CD4-positive, alpha-beta T cell treated with Interleukin-15 for 1 hour (primary cell): ENCODE measurements at regions not wholly inside any gene's neighbourhood (a gene's known extent, or its start where the extent isn't known, plus 50 kb on each side); places are given as distances from the start of the nearest gene placed in this dataset.
"Not testable (repeated sequence)": the region's sequence is repeated elsewhere in the genome, so short reads cannot be mapped to it uniquely, and the experiment has no call there.

Experiments
- DNase-seq: peaks from one replicate; pipeline ENCODE4 v3.0.0-alpha.2; 2020

DNA sequence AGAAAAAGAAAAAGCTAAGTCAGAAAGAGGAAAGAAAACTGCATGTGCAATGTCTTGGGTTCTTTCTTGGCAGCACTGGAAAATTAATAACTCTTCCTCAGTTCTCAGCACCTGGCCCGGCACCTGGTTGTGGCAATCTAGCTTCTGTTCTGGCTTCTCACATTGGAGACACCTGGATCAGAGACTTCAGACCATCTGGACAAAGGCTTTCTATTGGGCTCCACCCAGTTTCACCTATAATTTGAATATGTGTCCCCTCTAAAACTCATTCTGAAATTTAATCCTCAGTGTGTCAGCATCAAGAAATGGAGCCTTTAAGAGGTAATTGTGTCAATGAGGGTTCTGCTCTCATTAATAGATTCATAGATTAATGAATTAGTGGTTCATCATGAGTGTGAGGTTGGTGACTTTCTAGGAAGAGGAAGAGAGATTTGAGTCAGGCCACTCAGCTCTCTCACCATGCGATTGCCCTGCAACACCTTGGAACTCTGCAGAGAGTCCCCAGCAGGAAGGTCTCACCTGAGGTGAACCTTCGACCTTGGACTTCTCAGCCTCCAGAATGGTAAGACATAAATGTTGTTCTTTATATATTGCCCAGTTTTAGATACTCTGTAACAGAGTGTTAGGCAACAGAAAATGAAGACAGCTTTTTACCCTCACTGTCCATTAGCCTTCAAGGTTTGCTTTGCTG is 679.9 kb downstream of the NTRK3 start:
- DNase-seq: no peak

DNA sequence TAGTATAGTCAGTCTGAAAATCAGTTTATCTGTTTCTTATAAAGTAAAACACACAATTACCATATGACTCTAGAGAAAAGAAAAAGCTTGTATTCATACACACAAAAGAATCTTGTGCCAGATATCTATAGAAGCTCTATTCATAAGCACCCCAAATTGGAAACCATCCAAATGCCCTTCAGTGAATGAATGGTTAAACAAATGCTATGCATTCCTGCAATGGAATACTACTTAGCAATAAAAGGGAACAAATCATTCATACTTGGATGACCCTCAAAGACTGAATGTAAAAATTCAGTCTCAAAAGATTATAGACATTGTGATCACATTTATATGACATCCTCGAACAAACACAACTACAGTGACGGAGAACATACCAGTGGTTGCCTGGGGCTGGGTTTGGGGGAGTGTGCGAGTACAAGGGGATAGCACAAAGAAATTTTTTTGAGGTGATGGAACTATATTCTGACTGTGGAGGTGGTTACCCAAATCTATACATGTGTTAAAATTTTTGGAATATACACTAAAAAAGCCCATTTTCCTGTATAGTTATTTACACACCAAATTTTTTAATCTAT is 680.6 kb downstream of the NTRK3 start:
- no peak for DNase-seq

DNA sequence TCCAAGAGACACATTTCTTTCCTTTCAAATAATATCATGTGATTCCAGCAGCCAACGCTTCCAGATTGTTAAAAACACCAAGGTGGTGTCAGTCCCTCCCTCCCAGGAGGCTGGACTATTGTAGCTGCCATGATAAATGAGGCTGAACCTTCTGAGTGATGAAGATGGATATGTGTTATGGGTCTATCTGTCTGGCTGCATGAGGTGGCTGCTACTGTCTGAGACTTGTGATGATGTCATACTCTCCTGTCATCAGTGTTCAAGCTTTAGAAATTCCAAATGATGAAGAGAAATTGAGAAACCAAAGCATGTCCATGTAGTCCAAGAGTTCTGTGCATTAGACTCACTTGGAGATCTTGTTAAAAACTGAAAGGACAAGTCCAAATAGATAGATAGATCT is 683.0 kb downstream of the NTRK3 start:
- DNase-seq: no peak

DNA sequence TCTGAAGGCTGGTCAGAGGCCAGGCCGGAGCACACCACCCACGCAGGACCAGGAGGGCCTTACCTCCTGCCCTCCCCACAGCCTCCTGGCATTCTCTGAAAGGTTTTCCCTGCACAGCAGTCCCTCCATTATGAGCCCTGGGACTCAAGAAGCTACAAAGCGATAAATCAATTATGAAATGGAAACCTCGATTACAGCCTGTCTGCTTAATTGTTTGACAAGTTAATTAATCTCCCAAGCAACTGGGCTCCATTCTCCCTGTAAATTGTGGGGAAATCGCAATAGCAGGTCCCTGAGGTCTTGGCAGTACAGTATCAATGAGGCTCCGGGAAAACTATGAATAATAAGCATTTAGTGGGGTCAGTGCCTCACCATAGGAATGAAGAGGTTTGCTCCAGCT is 683.5 kb downstream of the NTRK3 start:
- no peak for DNase-seq

DNA sequence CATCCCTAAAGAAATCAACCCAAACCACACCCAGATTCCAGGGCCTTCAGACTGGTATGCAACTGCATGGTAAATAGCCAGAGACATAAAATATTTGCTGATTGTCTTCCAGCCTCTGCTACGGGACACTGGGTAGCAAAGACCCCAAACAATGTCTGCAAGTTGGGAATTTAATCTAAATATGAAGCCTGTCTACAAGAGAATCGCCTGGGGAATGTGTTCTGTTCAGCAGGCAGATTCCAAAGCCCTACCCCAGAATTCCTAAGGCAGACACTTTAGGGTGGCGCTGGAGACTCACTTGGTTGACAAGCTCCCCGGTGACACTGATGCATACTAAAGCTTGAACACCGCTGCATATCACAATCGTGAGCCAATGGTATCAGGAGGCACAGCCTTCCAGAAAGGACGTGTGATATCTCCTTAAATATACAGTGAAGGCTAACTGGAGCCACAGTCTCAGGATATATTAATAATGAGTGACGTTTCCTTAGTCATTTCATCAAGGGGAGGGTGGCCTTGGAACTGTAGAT is 684.1 kb downstream of the NTRK3 start:
- no peak for DNase-seq

DNA sequence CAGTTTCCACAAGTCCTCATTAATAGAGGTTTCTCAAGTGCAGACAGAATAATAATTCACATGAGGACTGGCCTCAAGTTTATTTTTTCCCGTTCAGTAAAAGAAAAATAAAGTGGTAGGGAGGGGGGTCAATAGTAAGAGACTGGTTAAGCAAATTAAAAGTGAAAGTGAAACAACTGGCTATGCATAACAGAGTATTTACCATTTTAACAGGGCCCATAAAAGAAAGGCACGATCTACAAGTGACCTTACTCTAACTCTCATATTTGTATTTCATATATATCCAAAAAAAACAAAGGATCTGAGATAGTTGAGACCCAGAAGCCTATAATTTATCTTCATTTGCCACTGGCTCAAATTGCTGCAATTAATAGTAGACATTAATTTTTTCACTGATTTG is 686.3 kb downstream of the NTRK3 start:
- no peak for DNase-seq

DNA sequence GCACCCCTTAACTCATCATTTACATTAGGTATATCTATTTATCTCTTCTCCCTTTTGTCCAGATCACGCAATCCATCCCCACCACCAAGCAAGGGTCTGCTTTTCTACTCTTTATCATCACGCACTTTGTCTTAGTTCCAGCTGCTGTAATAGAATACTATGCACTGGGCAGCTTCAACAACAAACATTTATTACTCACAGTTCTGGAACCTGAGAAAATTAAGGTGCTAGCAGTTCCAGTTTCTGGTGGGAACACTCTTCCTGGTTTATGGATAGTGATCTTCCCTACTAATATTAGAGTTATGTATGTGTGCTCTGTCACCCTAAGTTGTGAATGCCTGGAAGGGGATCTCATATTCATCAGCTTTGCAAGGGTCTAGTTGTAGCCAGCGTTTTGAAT is 687.0 kb downstream of the NTRK3 start:
- DNase-seq: no peak

DNA sequence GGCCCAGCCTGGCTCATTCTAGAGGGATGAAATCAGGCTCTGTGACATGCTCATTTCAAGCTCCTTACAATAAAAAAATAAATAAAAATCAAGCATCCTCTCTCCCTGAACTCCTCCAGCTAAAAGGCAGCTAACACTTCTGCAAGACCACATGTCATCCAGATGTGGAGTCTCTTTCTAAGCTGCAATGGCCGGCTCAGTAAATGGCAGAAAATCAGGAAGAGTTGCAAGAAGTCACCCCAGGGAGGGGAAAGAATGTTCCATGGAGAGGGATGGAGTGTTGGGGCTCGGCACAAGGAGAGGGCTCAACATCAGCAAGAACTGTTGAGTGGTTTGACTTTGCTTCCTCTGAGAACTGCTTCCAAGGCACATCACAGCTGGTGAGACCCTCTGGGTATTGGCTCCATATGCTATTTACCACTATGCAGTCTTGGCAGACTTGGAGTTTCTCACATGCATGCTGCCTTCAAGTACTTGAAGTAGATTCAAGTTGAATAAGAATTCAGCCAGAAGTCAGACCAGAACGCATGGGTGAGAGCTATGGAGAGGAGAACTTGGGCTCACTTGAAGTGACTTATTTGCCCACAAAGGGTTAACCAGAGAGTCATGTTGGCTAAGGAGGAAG is 689.0 kb downstream of the NTRK3 start:
- no peak for DNase-seq

DNA sequence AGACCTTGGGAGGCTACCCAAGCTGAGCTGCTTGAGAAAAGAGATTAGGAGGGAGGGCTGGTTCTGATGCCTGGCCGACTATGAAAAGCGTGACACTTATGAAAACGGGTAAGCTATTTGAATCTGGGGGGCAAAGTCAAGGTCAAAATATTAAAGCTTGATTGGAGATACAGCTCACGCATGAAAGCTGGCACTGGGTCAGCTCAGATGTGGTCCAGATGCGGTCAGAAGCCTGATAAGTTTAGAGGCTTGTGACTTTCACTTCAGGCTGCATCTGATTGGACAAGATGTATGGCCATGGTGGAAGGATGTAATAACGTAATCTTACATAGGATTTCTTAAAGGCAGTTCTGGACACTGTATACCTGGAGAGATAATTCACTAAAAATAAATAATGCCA is 690.3 kb downstream of the NTRK3 start:
- no peak for DNase-seq

DNA sequence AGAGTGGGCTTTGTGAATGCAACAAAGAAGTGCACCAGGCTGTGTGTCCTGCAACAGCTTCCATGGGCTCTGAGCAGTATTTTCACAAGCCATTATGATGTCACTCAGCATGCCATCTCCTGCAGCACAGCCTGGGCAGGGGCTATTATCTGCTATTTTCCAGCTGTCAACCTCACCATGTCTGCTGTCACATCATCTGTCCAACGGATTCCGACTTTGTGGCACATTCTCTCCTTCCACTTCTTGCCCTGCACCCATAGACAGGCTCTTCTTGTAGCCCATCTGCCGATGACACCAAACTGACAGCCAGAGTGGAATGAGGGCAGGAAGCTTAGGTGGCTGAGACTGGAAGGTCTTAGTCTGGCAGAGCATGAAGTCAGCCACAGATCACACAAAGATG is 691.9 kb downstream of the NTRK3 start:
- DNase-seq: no peak

DNA sequence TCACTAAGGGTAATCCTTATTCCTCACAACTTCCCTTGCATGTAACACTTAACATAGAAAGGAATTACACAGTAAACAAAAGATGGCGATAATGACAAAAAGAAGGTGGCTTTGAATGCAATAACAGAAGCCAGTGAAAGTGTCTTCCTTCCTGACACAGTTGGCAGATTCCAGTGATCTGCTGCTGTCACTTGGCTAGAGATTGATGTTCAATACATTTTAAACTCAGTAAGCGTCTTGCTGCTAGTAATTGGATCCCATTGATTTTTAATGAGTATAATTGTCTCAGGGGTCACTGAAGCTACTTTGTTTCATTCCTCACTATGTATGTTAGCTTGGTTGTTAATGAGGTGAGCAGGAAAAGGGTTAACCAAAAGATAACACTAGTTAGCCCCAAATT is 692.7 kb downstream of the NTRK3 start:
- no peak for DNase-seq

DNA sequence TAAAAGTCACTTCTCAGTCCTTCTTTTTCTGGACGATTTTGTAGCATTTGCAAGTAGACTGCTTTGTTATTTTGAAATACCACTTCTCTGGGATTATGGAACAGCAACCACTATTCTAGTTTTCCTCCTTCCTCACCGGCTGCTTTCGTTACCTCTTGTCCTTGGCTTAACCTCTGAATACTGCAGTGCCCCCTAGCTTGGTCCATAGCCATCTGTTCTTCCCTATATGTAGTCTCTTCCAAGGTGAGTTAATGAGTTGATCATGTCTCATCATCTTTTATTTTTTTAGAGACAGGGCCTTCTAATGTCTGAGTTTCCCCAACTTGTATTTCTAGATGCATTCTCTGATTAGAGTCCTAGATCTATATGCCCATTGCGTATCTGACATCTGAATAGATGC is 694.3 kb downstream of the NTRK3 start:
- DNase-seq: no peak

DNA sequence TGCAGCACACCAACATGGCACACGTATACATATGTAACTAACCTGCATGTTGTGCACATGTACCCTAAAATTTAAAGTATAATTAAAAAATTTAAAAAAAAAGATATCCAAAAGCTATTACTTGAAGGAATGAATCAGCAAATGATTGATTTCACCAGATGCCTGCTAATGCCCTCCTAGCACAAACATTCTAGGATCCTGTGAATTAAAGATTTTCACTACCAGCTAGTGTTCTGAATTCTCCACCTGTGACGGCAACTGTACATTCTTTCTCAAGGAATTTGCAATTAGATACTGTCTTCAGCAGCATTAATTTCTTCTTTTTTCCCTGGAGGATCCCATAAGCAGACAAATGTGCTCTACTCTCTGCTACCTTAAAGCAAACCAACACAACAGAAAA is 694.9 kb downstream of the NTRK3 start:
- DNase-seq: no peak

DNA sequence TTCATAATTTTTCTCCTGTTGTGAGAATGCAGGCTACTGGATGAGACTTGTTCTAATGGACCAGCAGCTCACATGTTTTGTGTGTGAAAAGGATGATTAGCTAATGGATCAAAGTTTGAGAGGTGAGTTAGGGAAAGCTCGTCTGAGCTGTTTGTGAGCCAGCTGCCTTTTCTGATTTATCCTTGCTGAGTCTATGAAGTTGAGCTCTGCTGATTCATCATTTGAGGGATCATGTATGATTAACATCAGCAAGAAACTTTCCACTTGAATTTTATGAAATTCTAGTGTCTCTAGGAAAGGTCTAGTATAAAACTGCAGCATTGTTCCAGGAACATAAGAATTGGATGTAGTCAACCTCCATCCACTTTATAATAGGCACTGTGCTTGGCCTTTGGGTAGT is 698.7 kb downstream of the NTRK3 start:
- DNase-seq: no peak

DNA sequence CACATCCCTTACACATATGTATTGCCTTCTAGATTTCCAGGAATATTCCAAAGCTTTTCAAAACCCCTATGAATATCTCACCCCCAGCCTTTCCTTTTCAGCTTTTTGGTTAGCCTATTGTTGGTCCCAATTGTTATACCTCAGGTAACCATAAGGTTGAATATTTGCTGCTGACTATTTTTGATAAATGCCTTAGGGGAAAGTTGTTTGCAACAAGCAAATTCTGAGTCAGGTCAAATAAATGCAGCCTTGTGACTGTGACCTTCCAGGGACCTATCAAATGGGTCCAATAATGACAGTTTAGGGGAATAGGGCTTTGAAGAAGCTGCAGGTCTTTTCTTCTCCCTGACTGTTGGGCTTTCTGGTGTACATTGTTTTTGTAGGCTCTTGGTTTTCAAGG is 699.7 kb downstream of the NTRK3 start:
- DNase-seq: no peak

DNA sequence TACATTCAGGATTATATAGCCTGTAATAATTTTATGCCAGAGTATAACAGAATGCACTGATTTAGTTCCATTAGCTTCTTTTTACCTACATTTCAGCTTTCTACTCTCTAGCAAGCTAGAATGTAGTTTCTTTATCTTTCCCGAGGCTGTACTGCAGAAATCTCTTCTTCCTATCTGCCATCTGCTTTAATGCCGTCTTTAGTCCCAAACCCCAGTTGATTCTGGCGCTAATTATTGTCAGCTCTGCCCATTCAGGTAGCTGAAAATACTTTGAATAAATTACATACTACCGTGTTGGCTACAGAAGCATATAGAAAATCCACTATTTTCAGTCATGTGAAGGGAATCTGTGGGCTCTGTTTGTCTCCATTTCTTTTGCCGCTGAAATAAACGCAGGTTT is 706.7 kb downstream of the NTRK3 start:
- no peak for DNase-seq

DNA sequence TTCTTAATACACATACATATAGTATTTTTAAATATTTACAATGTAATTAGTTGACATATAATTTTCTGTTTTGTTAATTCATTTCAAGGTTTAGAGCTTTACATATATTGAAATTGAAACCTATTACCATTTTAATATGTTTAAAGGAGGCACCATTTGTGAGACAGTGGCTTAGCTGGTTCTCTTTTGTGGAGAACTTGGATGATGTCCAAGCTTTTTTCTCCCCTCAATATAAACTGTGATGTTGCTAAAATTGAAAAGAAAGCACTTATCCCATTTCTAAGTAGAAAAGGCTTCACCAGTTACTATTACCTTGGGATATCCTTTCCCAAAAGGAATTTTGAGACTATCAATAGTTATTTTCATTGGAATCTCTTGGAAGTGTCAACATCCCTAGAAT is 707.2 kb downstream of the NTRK3 start:
- DNase-seq: no peak

DNA sequence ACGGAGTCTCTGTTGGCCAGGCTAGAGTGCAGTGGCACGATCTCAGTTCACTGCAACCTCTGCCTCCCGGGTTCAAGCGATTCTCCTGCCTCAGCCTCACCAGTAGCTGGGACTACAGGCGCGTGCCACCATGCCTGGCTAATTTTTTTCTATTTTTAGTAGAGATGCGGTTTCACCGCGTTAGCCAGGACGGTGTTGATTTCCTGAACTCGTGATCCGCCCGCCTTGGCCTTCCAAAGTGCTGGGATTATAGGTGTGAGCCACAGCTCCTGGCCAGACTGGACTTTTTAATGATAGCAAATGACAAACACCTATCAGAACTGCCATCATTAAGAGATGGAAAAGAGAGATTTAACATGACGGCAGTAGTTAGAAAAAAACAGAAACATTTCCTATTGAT is 707.9 kb downstream of the NTRK3 start:
- DNase-seq: not testable (repeated sequence)

DNA sequence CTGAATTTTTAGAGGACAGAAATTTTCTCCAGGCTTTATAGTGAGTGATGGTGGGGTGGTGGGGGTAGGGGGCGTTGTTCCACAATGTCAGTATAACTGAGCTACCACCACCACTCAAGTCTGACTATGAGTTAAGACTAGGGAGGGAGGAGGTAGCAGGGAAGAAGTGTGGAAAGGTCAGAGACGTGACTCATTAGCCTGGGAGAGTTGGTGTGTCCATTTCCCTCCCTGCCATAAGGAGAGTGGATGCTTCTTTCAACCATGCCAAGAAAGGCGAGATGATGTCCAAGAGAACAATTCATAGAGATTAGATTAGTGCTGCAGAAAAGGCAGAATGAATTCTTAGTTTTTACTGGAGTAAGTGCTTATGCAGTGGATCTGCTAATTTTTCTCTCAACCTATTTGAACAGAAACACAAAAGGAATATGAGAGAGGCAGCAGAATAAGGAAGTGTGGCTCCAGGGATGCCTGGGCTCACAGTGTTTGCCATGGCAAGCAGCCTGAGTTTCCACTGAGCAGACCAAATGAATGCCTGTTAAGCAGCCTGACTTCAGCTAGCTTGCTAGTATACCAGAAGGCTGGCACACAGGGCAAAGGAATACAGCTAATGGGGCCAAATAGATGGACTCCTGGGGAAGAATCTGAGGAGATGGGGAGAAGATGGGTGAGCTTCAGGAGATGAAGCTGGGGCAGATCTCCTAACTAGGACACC is 708.9 kb downstream of the NTRK3 start:
- no peak for DNase-seq

DNA sequence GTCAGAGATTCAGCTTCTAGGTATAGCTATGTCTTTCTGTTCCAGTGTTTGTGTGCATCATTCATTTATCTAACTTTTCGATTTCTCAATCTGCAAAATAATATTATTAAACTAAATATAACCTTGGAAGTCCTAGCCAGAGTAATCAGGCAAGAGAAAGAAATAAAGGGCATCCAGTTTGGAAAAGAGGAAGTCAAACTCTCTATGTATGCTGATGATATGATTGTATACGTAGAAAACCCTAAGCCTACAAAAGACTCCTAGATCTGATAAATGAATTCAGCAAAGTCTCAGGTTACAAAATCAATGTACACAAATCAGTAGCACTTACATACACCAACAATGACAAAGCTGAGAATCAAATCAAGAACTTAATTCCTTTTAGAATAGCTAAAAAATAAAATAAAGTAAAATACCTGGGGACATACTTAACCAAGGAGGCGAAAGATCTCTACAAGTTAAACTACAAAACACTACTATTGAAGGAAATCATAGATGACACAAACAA is 718.2 kb downstream of the NTRK3 start:
- no peak for DNase-seq

DNA sequence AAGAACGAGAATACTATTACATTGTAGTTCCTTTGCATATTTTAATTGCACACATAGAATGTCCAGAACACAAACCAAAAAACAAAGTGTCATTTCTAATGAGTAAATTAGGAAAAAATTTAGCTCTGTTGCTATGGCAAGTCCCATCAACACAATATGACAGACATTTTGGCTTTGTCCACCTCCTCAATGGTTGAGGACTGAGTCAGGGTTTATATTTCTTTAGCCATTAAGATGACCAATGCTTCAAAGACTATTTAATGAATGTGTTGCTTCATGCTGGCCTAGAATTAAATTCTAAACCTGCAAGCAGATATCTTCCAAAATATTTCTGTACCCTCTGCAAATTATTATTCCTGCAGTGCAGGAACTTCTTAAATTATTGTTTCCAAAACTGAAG is 719.2 kb downstream of the NTRK3 start:
- no peak for DNase-seq

DNA sequence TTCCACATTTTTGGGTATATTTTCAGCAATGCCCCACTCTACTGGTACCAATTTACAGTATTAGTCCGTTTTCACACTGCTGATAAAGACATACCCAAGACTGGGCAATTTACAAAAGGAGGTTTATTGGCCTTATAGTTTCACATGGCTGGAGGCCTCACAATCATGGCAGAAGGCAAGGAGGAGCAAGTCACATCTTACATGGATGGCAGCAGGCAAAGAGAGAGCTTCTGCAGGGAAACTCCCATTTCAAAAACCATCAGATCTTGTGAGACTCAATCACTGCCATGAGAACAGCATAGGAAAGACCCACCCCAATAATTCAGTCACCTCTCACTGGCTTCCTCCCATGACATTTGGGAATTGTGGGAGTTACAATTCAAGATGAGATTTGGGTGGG is 722.9 kb downstream of the NTRK3 start:
- DNase-seq: not testable (repeated sequence)

DNA sequence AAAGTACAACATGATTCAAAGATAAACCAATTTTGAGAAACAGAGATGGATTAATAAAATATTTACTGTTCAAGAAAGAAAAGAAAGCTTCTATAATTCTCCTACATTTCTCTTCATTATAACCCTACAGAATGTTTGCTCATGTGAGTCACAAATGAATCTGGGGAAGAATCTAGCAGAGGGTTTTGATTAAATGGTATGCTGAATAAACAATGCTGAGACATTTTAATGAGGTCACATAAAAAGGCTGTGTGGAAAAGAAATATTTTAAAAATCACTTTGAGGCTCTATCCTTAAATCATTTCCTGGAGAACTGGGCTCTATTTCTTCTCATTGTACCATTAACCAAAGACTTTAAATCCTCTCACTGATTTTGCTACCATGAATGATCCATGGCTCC is 727.7 kb downstream of the NTRK3 start:
- no peak for DNase-seq

DNA sequence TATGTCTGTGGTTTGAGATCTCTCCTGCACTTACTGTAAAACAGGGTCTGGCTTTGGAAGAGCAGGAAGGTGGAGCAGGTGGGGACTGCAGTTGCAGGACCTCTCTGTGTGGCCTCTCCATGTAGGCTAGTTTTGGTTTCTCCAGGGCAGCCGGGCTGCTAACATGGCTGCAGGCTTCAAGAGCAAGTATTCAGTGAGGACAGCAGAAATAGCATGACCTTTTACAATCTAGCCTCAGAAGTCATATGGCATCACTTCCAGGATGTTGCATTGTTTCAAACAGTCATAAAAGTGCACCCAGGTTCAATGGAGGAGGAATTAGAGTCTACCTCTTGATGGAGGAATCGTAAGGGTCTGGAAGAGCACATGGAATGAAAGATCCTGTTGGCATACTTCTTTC is 728.7 kb downstream of the NTRK3 start:
- DNase-seq: no peak
